Anterior cingulate cortex (tissue), 58 donors: ENCODE measurements at regions not wholly inside any gene's neighbourhood (a gene's known extent, or its start where the extent isn't known, plus 50 kb on each side); places are given as distances from the start of the nearest gene placed in this dataset.
"Not testable (repeated sequence)": the region's sequence is repeated elsewhere in the genome, so short reads cannot be mapped to it uniquely, and the experiment has no call there.

Source experiments
- DNase-seq, 58 donors: peaks; one replicate each; lab custom pipeline; 2025; lab: John Stamatoyannopoulos, UW

DNA sequence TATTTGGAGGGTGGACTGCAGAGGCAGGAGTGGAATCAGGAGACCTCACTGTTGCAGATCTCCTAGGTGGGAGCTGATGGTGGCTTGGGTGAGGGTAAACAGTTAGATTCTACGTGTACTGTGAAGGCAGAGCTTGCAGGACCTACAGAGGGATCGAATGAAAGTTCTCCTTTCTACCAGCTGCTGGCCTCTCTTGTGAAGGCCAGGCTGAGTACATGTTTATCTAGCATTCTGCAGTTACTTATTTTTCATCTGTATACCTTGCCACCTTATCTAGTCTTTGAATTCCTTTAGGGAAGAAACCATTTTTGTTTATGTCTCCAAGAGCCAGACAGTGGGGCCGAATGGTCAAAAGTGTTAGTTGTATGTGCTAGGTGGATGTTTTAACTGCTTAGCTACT lies 57.6 kb downstream of the PTTG1 start:
- DNase-seq = no peak

DNA sequence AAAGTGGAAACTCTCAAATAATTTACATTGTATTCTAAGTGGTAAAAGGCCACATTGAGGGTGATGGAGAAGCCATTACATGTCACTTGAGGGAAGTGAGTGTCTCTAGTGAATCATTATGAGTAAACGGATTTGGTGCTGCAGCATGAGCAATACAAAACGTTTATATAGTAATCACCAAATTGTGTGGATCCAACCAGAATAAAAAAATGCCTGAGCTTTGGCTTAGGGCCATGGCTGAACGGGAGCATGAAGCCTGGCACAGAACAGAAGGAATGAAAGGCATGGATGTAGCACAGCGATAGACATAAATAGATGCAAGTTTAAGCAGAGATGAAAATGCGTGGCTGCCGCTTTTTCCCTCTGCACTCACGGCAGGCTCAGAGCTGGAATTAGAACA lies 58.3 kb downstream of the PTTG1 start:
- peak in 36 of 58 donors; percentile 2 to 71 (median 22) for DNase-seq

DNA sequence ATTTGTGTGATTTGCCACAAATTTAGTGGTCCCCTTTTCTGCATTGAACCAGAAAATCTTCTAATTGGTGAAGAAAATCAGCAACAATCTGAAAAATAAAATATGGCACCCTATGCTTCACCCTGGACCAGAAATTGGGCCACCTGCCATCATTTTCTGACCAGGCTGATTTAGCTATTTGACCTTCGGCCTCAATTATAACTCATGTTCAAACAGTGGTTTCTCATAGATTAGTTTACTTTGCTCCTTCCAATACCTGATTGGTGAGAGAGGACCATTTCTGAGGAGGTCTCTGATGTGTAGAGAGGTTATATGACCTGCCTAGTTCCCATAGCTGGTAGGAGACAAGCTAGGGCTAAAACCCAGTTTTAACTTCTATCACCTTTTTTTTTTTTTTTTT lies 59.0 kb downstream of the PTTG1 start:
- no peak for DNase-seq

DNA sequence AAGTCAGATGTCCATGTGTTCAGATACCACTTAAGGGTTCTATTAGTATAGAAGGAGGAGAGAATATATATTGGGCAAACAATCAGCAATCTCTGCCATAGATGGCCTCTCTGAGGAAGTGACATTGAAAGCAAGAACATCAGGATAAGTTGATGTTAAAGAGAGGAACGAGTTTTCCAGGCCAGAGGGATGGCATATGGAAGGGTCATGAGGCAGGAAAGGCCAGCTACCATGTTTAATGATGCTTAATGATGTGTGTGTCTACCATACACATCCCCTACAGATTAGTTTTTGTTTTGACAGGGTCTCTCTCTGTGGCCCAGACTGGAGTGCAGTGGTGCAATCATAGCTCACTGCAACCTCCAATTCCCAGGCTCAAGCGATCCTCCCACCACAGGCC lies 63.0 kb downstream of the PTTG1 start:
- no peak for DNase-seq

DNA sequence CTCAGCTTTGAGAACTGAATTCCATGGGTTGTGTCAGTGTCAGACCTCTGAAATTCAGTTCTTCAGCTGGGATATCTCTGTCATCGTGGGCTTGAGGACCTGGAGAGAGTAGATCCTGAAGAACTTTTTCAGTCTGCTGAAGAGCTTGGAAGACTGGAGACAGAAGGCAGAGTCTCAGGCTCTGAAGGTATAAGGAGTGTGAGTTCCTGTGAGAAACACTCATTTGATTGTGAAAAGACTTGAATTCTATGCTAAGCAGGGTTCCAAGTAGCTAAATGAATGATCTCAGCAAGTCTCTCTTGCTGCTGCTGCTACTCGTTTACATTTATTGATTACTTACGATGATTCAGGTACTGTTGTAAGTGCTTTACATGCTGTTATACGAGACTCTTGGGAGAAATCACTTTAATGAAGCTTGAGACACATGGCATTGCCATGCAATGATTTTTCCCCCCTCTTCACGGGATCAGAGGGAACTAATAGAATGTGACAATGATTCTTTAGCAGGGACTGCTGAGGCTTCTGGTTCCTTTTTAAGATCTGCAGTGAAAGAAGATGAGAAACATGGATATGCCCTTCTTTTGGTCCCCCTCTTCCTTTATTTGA lies 63.8 kb downstream of the PTTG1 start:
- no peak for DNase-seq

DNA sequence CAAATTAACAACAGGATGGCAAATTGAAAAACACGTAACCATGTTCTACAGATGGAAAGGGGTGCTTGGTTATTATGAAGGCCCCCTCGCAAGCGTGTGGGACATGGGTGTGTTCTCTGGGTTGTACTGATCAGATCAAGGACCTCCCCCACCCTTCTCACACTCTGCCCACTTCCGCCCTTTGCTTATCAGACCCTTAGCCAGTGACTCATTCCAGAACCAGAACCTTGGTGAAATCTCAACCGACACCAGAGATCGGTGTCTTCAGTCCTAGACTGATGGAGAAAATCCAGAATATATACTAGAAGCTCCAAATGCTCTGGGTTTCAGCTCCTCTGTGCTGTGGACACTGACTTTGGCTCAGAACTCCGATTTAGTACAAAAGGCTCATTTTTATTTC lies 64.9 kb downstream of the PTTG1 start:
- DNase-seq = no peak

DNA sequence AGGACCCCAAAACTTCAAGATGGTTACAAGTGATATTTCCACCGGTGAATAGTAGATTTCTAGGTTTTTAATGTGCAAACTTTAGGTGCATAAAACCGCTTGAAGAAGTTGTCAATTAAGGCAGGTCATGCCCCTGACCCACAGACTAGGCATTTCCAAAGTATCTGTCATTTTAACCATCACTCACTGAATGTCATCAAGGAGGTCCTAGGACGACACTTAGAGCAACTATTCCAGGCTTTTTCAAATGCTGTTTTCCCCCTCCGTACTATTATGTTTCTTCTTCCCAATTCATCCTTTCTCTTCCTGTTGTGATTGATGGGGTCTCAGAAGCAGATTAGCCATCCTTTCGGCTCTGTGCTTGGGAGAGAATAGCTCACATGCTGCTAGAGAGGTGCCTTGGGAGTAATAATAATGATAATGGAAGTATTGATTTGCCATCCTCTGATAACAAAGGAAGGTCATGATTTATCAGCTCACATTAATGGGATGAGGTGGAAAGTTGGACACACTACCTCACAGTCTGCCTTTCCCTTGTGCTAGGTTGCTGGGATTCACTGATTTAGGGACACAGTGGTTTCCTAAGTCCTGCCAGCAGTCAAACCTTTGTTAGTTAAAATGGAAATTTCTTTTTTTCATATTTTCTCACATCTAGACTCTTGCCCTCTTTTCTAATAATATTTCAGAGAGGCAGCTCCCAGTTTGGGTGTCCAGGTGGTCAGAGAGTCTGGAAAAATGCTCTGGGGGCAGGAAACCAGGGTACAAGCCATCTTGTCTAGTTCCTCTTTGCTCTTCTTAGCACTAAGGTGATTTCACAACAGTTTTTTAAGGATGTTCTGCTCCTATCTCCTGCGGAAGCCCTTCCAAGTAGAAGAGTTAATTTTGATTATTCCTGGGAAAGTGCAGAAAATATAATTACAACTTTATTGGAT lies 67.0 kb downstream of the PTTG1 start:
- DNase-seq = no peak

DNA sequence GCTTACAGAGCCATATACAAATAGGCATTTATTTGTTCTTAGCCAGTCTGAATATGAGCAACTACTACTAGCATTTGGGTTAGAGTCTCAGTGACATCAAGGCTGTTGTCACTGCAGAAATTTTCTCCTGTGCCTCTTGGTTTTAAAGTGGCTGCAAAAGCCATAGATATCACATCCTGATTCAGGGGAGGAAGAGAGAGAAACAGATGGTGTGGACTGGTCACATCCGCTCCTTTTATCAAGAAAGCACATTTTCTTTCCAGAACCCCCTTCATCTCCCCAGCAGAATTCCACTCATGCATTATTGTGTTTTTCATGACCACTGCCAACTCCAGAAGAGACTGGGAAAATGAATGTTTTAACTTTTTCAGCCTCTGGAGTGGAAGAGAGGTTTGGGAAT lies 69.8 kb downstream of the PTTG1 start:
- no peak for DNase-seq

DNA sequence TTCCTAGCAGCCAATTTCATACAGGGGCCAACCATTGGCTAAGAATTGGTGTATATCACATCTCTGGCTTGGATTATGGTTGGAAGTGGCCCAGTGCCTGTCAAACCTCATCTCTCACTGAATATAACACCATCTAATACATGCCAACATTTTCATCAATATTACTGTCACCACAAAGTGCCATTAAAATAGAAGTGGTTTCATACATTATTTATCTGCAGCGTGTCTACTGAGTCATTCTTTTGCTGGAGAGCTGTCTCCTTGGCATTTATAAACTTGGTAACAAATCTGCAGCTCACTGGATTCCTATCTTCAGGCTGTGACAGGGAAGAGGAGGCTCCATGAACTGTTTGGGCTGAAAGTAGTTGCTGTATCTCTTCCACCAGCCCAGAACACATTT lies 70.9 kb downstream of the PTTG1 start:
- DNase-seq = peak in 1 of 58 donors; percentile 16

DNA sequence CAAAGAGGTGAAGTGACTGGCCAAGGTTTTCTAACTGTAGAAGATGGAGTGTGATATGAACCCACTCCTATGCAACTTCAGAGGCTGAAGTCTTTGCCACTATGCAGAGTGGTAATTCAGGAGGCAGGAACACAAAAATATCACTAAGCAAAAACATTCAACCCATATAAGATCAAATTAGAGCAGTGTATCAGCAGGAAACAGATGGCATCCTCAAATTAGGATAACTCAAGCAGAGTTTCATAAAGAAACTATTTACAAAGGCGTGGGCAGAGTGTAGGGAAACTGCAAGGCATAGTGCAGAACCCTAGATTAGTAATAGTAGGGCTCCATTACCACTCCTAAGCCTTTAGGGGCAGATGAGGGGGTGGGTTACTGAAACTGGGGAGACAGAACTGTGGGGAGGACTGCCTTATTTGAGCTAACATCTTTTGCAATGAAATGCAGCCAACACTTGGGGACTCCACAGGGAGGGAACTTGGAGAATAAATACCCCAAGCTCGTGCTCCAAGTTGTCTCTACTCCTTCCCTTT lies 72.2 kb downstream of the PTTG1 start:
- DNase-seq = peak in 1 of 58 donors; percentile 12

DNA sequence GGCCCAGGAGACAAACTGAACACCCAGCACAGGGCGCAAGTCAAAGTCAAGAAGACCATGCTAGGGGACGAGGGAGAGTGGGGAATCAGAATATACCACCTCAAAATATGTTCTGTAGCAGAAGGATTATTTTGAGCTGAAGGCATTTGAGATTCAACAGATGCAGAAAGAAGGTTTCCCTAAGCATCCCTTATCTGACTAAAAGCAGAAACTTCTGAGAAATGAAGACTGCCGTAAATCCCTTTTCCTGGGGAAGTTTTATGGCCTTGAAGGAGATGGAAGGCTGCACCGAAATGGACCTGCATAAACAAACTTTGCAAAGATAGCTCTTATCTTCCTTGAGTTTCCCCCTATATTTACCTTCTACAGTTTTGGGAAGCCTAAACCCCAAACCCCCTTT lies 72.8 kb downstream of the PTTG1 start:
- no peak for DNase-seq

DNA sequence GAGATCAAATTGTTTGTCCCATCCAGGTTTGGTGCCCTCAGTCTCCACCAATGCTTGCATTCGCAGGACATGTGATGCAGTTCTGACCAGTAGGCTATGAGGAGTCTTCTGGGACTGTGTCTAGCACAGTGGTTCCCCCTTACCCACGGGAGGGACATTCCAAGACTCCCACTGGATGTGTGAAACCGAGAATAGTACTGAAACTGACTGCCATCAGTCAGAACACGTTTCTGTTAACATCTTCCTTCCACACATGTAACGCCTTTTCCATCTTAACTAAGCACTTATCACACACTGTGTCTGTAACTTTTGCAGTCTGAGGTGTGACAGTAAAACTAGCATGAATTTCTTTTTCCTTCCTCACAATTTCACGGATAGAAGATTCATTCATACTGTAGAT lies 74.7 kb downstream of the PTTG1 start:
- DNase-seq = no peak

DNA sequence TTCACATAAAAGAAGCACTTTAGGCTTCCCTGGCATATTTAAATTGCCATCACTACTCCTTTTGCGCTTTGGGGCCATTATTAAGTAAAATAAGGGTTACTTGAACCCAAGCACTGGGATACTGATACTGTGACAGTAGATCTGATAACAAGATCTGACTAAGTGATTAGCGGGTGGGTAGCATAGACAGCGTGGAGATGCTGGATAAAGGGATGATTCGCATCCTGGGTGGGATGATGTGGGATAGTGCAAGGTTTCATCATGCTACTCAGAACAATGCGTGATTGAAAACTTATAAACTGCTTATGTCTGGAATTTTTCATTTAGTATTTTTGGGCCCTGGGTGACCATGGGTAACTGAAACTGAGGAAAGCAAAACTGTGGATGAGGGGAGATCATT lies 75.1 kb downstream of the PTTG1 start:
- no peak for DNase-seq

DNA sequence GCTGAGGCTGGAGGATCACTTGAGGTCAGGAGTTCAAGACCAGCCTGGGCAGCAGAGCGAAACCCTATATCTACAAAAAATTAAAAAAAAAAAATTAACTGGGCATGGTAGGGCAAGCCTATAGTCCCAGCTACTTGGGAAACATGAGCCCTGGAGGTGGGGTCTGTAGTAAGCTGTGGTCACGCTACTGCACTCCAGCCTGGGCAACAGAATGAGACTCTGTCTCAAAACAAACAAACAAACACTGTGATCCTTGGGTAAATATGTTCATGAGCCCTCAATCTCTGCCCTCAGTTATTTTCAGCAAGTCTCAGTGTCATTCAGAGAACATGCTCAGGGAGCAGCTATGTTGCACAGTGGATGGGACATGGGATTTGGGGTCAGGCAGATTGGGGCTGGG lies 76.2 kb downstream of the PTTG1 start:
- no peak for DNase-seq

DNA sequence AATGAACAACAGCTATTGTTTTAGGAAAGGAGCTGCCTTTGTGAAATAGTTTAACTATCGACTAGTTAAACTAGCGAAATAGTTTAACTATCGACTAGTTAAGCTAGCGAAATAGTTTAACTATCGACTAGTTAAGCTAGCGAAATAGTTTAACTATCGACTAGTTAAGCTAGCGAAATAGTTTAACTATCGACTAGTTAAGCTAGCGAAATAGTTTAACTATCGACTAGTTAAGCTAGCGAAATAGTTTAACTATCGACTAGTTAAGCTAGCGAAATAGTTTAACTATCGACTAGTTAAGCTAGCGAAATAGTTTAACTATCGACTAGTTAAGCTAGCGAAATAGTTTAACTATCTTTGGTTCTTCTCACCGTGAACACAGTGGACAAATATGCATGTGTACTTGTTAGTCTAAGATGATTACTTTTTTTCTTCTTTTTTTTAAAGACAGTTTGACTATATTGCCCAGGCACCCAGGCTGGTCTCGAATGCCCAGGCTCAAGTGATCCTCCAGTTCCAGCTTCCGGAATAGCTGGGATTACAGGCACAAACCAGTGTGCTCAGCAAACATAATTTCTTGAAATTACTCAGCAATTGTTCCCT lies 76.9 kb downstream of the PTTG1 start:
- DNase-seq = not testable (repeated sequence)

DNA sequence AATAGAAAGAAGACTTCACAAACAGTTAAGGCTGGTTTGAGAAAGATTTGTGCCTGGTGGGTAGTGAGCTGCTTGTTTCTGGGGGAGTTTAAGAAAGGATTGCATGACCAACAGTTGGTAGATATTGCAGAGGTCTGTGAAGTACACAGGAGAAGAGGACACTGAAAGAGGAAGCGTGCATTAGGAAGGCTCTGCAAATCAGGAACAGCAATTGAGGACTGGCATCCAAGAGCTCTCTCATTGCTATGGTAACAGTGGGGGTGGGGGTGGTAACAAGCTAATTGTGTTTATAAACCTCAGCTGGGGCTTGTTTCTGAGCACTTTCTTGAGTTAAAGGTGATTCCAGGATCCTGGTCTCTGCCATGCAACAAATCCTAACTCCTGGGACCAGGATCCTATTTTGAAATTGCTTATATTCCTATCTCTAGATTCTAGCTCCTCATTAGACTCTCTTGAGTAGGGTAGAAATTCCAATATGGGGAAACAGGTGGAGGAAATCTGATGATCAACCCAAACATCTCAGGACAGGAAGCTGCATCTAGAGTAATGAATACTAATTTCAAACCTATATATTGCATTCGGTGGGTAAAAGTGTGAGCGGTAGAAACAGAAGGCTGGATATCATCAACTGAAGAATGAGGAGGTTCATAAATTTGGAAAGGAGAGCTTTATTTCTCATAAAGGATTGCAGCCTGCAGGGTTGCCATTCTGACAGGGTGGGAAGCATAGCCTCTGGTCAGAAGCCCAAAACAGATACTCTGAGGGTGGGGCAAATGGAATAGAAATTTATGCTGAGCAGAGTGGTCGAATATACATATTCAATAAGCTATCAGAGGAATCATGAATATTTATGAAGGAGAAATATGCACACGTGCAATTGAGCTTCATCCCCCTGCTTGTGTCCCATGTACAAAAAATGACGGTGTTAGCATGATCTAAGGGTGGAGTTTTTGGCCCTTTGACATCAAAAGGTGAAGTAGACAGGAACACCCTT lies 79.4 kb downstream of the PTTG1 start:
- DNase-seq = peak in 2 of 58 donors; percentile 12 to 30

DNA sequence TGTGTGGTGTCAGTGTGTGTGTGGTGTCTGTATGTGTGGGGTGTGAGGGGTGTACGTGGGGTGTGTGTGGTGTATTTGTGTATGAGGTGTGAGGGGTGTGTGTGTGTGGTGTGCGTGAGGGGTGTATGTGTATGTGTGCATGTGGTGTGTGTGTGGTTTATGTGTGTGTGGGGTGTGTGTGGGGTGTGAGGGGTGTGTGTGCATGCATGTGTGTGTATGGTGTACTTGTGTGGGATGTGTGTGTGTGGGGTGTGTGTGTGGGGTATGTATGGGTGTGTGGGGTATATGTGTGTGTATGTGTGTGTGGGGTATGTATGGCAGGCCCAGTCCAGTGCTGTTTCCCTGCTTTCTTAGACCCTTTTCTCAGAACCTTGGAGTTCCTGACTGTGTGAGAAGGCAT lies 83.3 kb downstream of the PTTG1 start:
- no peak for DNase-seq

DNA sequence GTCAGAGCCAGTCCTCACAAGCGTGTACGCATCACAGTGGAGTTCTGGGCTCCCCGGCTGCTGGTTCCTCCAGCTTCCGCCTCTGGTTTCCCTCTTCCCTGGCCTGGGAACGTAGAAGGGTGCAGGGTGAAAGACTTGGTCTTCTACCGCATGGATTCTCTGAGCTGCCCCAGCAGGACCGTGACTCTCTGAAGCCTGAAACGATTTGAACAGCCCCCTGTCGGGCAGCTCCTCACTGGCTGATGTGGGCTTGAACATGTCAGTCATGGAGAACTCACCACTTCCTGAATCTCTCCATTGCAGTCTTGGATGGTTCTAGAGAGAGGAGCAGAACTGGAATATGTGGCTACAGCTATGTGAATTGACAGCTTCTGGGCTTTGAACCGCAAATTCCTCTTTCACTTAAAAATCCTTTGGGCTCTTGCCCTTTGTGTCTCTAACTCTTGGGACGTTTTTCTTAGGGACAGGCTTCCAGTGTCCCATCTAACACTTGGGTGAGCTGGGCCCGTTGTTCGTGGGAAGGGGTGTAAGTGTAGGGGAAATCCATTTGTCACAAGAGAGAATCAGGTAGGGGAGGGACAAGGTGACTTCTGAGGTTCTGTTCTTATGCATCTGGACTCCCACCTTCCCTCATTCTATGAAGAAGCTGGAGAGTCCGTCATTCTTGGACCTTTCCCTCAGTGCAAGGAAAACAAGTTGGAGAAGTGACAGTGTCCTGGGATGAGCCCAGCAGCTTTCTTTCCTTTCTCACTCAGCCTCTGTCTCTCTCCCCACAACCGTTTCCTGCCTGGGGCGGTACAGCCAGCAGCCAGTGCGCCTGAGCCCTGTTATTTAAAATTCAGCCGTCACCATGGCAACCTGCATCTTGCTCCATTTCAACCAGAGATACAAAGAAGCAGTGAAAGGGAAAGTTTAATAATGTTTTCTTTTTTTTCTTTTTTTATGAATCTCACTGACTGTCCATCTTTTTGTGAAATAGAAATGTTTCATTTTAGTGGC lies 84.7 kb downstream of the PTTG1 start:
- peak in 49 of 58 donors; percentile 12 to 83 (median 51) for DNase-seq

DNA sequence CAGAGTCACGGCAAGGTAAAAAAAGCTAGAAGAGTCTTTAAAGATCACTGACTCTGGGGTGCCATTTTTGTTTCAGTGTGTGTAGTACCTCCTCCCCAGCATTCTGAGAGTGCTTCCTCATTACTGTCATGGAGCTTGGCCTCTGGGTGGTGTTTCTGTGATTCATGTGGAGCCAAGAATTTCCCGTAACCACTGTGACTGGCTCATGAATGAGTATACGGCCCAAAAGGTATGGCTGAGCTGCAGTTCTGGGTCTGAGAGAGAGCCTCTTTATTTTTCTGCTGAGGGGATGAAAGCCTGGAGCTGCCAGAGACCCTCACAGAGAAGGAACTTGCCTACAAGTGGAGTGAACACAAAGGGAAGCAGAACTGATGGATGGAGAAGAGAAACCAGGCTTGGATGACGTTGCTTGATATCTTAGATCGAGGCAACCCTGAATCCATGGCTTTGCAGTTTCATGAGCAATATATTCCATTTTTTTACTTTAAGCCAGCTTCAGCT lies 85.6 kb downstream of the PTTG1 start:
- DNase-seq = peak in 5 of 58 donors; percentile 14 to 45 (median 18)
